IMR-90 (cell line): ENCODE measurements at regions not wholly inside any gene's neighbourhood (a gene's known extent, or its start where the extent isn't known, plus 50 kb on each side); places are given as distances from the start of the nearest gene placed in this dataset.

Experiments
- ATAC-seq: fragments of 200-7000 bp; cut with Tn5 transposase; 2 replicates; pipeline ENCODE4 v1.9.1; 2020; ENCODE audit warnings: low read depth, mild to moderate bottlenecking, moderate library complexity
- BruUV-seq: library from RNA; stranded (reverse); fragments of 400-500 nt; replicated peaks from 2 replicates; lab custom pipeline; 2021; lab: Mats Ljungman, UMichigan
- CTCF ChIA-PET: fragments of 300-600 bp; formaldehyde crosslinking; extraction: SDS; loops from one replicate; lab custom pipeline; 2021; ENCODE audit warnings: antibody characterized with exemption; lab: Yijun Ruan, JAX
- POLR2A ChIA-PET: fragments of 300-600 bp; sonication (Branson Sonifier 250); formaldehyde crosslinking; loops from one replicate; lab custom pipeline; 2022; ENCODE audit warnings: antibody characterized with exemption; ENCODE audit not compliant: unreplicated experiment; lab: Charles Lee
- DNase-seq: peaks from one replicate; pipeline ENCODE4 v3.0.0; 2013
- H2AFZ ChIP-seq: replicated peaks from 2 replicates; pipeline ENCODE3; 2013; ENCODE audit warnings: low read length, mild to moderate bottlenecking; ENCODE audit not compliant: poor library complexity
- H2AK5ac ChIP-seq: 2 replicates; pipeline ENCODE4 v1.6.1; 2013; ENCODE audit warnings: low read depth, low read length, inconsistent platforms
- H2AK9ac ChIP-seq: replicated peaks from 2 replicates; pipeline ENCODE3; 2013; ENCODE audit warnings: mild to moderate bottlenecking, low read depth, low read length, moderate library complexity; ENCODE audit not compliant: poor library complexity
- H2BK120ac ChIP-seq: 2 replicates; pipeline ENCODE4 v1.6.1; 2013; ENCODE audit warnings: low read depth, low read length, inconsistent platforms
- H2BK15ac ChIP-seq: 3 replicates; pipeline ENCODE4 v1.6.1; 2013; ENCODE audit warnings: low read depth, low read length, inconsistent platforms
- H2BK20ac ChIP-seq: 2 replicates; pipeline ENCODE4 v1.6.1; 2013; ENCODE audit warnings: low read depth, mild to moderate bottlenecking, inconsistent platforms, low read length, moderate library complexity
- H2BK5ac ChIP-seq: 2 replicates; pipeline ENCODE4 v1.6.1; 2013; ENCODE audit warnings: mild to moderate bottlenecking, low read depth, low read length, inconsistent platforms; ENCODE audit not compliant: poor library complexity, severe bottlenecking
- H3K14ac ChIP-seq: replicated peaks from 2 replicates; pipeline ENCODE4 v1.6.1; 2013; ENCODE audit warnings: low read depth, low read length, inconsistent platforms
- H3K18ac ChIP-seq: 2 replicates; pipeline ENCODE4 v1.6.1; 2013; ENCODE audit warnings: low read depth, low read length, control low read depth
- H3K23ac ChIP-seq: 2 replicates; pipeline ENCODE4 v1.6.1; 2013; ENCODE audit warnings: low read depth, low read length, inconsistent platforms
- H3K27ac ChIP-seq: 2 replicates; pipeline ENCODE4 v1.5.1; 2013; ENCODE audit warnings: mild to moderate bottlenecking, control low read depth, low read length; ENCODE audit not compliant: insufficient read depth
- H3K27me3 ChIP-seq: 2 replicates; pipeline ENCODE4 v1.6.1; 2013; ENCODE audit warnings: low read length; ENCODE audit not compliant: control insufficient read depth, insufficient read depth
- H3K36me3 ChIP-seq: 2 replicates; pipeline ENCODE4 v1.6.1; 2013; ENCODE audit warnings: low read length, mixed read lengths; ENCODE audit not compliant: control insufficient read depth, insufficient read depth
- H3K4ac ChIP-seq: 2 replicates; pipeline ENCODE4 v1.6.1; 2013; ENCODE audit warnings: low read depth, low read length, inconsistent platforms
- H3K4me1 ChIP-seq: 2 replicates; pipeline ENCODE4 v1.6.1; 2013; ENCODE audit warnings: low read length, mixed read lengths; ENCODE audit not compliant: control insufficient read depth, insufficient read depth
- H3K4me2 ChIP-seq: 2 replicates; pipeline ENCODE4 v1.6.1; 2013; ENCODE audit warnings: low read depth, mild to moderate bottlenecking, control low read depth, low read length, moderate library complexity
- H3K4me3 ChIP-seq: 2 replicates; pipeline ENCODE4 v1.5.1; 2013; ENCODE audit warnings: low read depth, mild to moderate bottlenecking, control low read depth, low read length, moderate library complexity; ENCODE audit not compliant: insufficient read depth
- H3K56ac ChIP-seq: 2 replicates; pipeline ENCODE4 v1.6.1; 2013; ENCODE audit warnings: low read length, inconsistent platforms; ENCODE audit not compliant: insufficient read depth; ENCODE audit errors: extremely low read depth
- H3K79me1 ChIP-seq, 2 experiments: 2 replicates each; pipeline ENCODE4 v1.6.1; 2013; ENCODE audit warnings: low read length in 2 of 2, inconsistent platforms in 1 of 2, low read depth in 1 of 2
- H3K9ac ChIP-seq: 2 replicates; pipeline ENCODE4 v1.6.1; 2013; ENCODE audit warnings: low read depth, low read length, control low read depth
- H3K9me1 ChIP-seq: 2 replicates; pipeline ENCODE4 v1.6.1; 2013; ENCODE audit warnings: low read length, inconsistent platforms; ENCODE audit not compliant: insufficient read depth
- H3K9me3 ChIP-seq: 2 replicates; pipeline ENCODE4 v1.6.1; 2013; ENCODE audit warnings: low read length; ENCODE audit not compliant: control insufficient read depth, insufficient read depth
- H4K20me1 ChIP-seq: 2 replicates; pipeline ENCODE4 v1.6.1; 2013; ENCODE audit warnings: low read length, inconsistent platforms; ENCODE audit not compliant: insufficient read depth
- H4K5ac ChIP-seq: 2 replicates; pipeline ENCODE4 v1.6.1; 2013; ENCODE audit warnings: mild to moderate bottlenecking, low read depth, low read length, control low read depth
- H4K8ac ChIP-seq, 2 experiments: 2 replicates each; pipeline ENCODE4 v1.6.1; 2013; ENCODE audit warnings: low read depth in 2 of 2, low read length in 2 of 2, control low read depth in 1 of 2, inconsistent platforms in 1 of 2
- H4K91ac ChIP-seq: 2 replicates; pipeline ENCODE4 v1.6.1; 2013; ENCODE audit warnings: low read depth, low read length, inconsistent platforms; ENCODE audit not compliant: insufficient read depth
- BHLHE40 ChIP-seq: fragments of 150-350 bp; IDR thresholded peaks from 2 replicates; pipeline ENCODE4 v1.6.1; 2016; ENCODE audit warnings: mild to moderate bottlenecking, low read depth, low read length
- CTCF ChIP-seq: conservative IDR thresholded peaks from 2 replicates; pipeline ENCODE4 v1.5.1; 2012; ENCODE audit warnings: mild to moderate bottlenecking, low read depth, low read length, improper control_type of control experiment
- MAZ ChIP-seq: IDR thresholded peaks from 2 replicates; pipeline ENCODE4 v1.6.1; 2012; ENCODE audit warnings: low read depth, mild to moderate bottlenecking, low read length, improper control_type of control experiment, moderate library complexity, borderline replicate concordance
- WGBS, 2 experiments: methylation state at CpG; one replicate each; pipeline versions ENCODE4 v1.1.5 to v1.1.7; 2013; ENCODE audit warnings: missing lambda C conversion rate in 2 of 2; ENCODE audit not compliant: insufficient read length in 1 of 2; ENCODE audit errors: extremely low coverage in 2 of 2; 5-methylcytosine and 5-hydroxymethylcytosine counted together
- dilution Hi-C: fragments of 300-500 bp; cut with HindIII; formaldehyde crosslinking; loops from one replicate; pipeline ENCODE4 v1.14.3; 2018; ENCODE audit warnings: low sequenced_read_pairs; ENCODE audit not compliant: unreplicated experiment
- in situ Hi-C: fragments of 300-500 bp; cut with MboI; formaldehyde crosslinking; loops from 3 replicates; pipeline ENCODE4 v1.14.3; 2019; ENCODE audit warnings: low sequenced_read_pairs, inconsistent platforms, mixed read lengths
- intact Hi-C: fragments of 100-400 bp; cut with micrococcal nuclease; formaldehyde crosslinking; loops from 2 replicates; pipeline ENCODE4 v1.10.0; 2022

GRCh38 chr15:60134609-60135008 lies 130.5 kb downstream of the FOXB1 start:
- ChIA-PET CTCF (interaction anchor here (0.5 kb wide), 1 partner anchor 380 kb away, joined by 3 read pairs; no protein-coding TSS in a partner anchor), POLR2A (no interaction called here)
- ATAC-seq, result no peak
- H4K8ac ChIP-seq, result no peak overlapping the region
- H3K4me3 ChIP-seq, result no peak overlapping the region
- no peak overlapping the region for H4K91ac ChIP-seq
- intact Hi-C loops (no loop called here), dilution Hi-C loops (no loop called here), in situ Hi-C loops (no loop called here)
- no peak overlapping the region for H2AK5ac ChIP-seq
- H3K14ac ChIP-seq, result no peak overlapping the region
- no peaks in the 10 kb centered on the region for H3K79me1 ChIP-seq
- DNase-seq, result no peak
- no peak overlapping the region for H3K9ac ChIP-seq
- no peaks in the 10 kb centered on the region for H3K9me1 ChIP-seq
- no peak overlapping the region for H3K27ac ChIP-seq
- no peak overlapping the region for H3K56ac ChIP-seq
- no peak overlapping the region for H2AK9ac ChIP-seq
- no peaks in the 10 kb centered on the region for H4K20me1 ChIP-seq
- H4K5ac ChIP-seq, result no peak overlapping the region
- H3K4me1 ChIP-seq, result no peaks in the 10 kb centered on the region
- no peak overlapping the region for H2BK15ac ChIP-seq
- no CpG with 5 or more reads among the region's 1 CpG for WGBS, 2 experiments
- no peak overlapping the region for H3K4me2 ChIP-seq
- H3K9me3 ChIP-seq, result no peaks in the 10 kb centered on the region
- no peaks in the 10 kb centered on the region for H3K36me3 ChIP-seq
- no peak overlapping the region for H2BK120ac ChIP-seq
- no peak overlapping the region for H2BK5ac ChIP-seq
- no peak overlapping the region for H3K4ac ChIP-seq
- TF ChIP-seq BHLHE40 (no peak), MAZ (no peak), CTCF (no peak)
- no peak overlapping the region for H2AFZ ChIP-seq
- H3K18ac ChIP-seq, result no peak overlapping the region
- H3K27me3 ChIP-seq, result peaks cover 4% of the 10 kb centered on the region
- BruUV-seq, result no TSS peak
- no peak overlapping the region for H2BK20ac ChIP-seq
- no peak overlapping the region for H3K23ac ChIP-seq
